CD14-positive monocyte (primary cell): ENCODE measurements at regions not wholly inside any gene's neighbourhood (a gene's known extent, or its start where the extent isn't known, plus 50 kb on each side); places are given as distances from the start of the nearest gene placed in this dataset.

Experiments used
- DNase-seq, 3 donors: peaks; one replicate each; pipeline ENCODE4 v3.0.0-alpha.2; 2011 to 2022
- H2AFZ ChIP-seq: 2 replicates; pipeline ENCODE4 v1.6.0; 2012; ENCODE audit warnings: mild to moderate bottlenecking, low read depth, low read length, inconsistent platforms; ENCODE audit not compliant: insufficient read depth, poor library complexity, severe bottlenecking
- H3K27ac ChIP-seq, 2 donors: 1 replicate in 1 of 2; 2 replicates in 1 of 2; pipeline ENCODE4 v1.5.1; 2012 to 2013; ENCODE audit warnings: low read length in 2 of 2, control low read depth in 1 of 2, inconsistent platforms in 1 of 2, low read depth in 1 of 2, mild to moderate bottlenecking in 1 of 2
- H3K27me3 ChIP-seq, 2 donors: one replicate each; pipeline versions ENCODE4 v1.6.0 to v1.6.1; 2011 to 2013; ENCODE audit warnings: low read length in 2 of 2; ENCODE audit not compliant: control insufficient read depth in 2 of 2, insufficient read depth in 2 of 2
- H3K36me3 ChIP-seq, 2 donors: replicated peaks in 1 of 2; 1 replicate in 1 of 2; 2 replicates in 1 of 2; pipeline versions ENCODE4 v1.5.1 to v1.6.1; 2012 to 2013; ENCODE audit warnings: low read length in 2 of 2, control low read depth in 1 of 2, inconsistent platforms in 1 of 2, mild to moderate bottlenecking in 1 of 2; ENCODE audit not compliant: insufficient read depth in 2 of 2, control insufficient read depth in 1 of 2
- H3K4me1 ChIP-seq, 2 donors: 1 replicate in 1 of 2; 2 replicates in 1 of 2; pipeline versions ENCODE4 v1.5.1 to v1.6.1; 2012 to 2013; ENCODE audit warnings: low read length in 2 of 2, control low read depth in 1 of 2, inconsistent platforms in 1 of 2, mild to moderate bottlenecking in 1 of 2, moderate library complexity in 1 of 2; ENCODE audit not compliant: insufficient read depth in 2 of 2, control insufficient read depth in 1 of 2
- H3K4me2 ChIP-seq: replicated peaks from 2 replicates; pipeline ENCODE3; 2012; ENCODE audit warnings: low read length, moderate library complexity, mild to moderate bottlenecking; ENCODE audit not compliant: poor library complexity, severe bottlenecking; ENCODE audit errors: extremely low read depth
- H3K4me3 ChIP-seq, 3 experiments: fragments of 200-600 bp in 1 of 3; sonication (generic) in 1 of 3; replicated peaks in 1 of 3; 1 replicate in 2 of 3; 2 replicates in 1 of 3; pipeline ENCODE4 v1.5.1; 2011 to 2013; ENCODE audit warnings: low read length in 3 of 3, mild to moderate bottlenecking in 3 of 3, control low read depth in 2 of 3, low read depth in 2 of 3, inconsistent platforms in 1 of 3, moderate library complexity in 1 of 3
- H3K79me2 ChIP-seq: 2 replicates; pipeline ENCODE4 v1.6.0; 2012; ENCODE audit warnings: mild to moderate bottlenecking, control low read depth, inconsistent platforms, low read length, moderate library complexity; ENCODE audit not compliant: insufficient read depth
- H3K9ac ChIP-seq: 2 replicates; pipeline ENCODE4 v1.6.0; 2017; ENCODE audit warnings: low read length, mild to moderate bottlenecking; ENCODE audit not compliant: insufficient read depth, poor library complexity, severe bottlenecking
- H3K9me3 ChIP-seq, 2 donors: replicated peaks in 1 of 2; 1 replicate in 1 of 2; 2 replicates in 1 of 2; pipeline versions ENCODE4 v1.5.1 to v1.6.1; 2012 to 2013; ENCODE audit warnings: low read length in 2 of 2, control low read depth in 1 of 2; ENCODE audit not compliant: control insufficient read depth in 1 of 2, insufficient read depth in 1 of 2
- H4K20me1 ChIP-seq: 2 replicates; pipeline ENCODE4 v1.6.0; 2012; ENCODE audit warnings: mild to moderate bottlenecking, low read length, control low read depth, moderate library complexity; ENCODE audit not compliant: insufficient read depth
- H3K27ac Mint-ChIP-seq, 7 donors: one replicate each; pipeline ENCODE4 v1.8.0; 2020; ENCODE audit warnings: mild to moderate bottlenecking in 7 of 7, mixed read lengths in 7 of 7, moderate library complexity in 6 of 7, inconsistent platforms in 2 of 7
- H3K27me3 Mint-ChIP-seq, 3 donors: one replicate each; pipeline ENCODE4 v1.8.0; 2021 to 2022; ENCODE audit warnings: low read depth in 3 of 3, mild to moderate bottlenecking in 3 of 3, mixed read lengths in 3 of 3, moderate library complexity in 3 of 3, inconsistent platforms in 1 of 3
- H3K36me3 Mint-ChIP-seq, 2 donors: one replicate each; pipeline ENCODE4 v1.8.0; 2020; ENCODE audit warnings: mixed read lengths in 2 of 2, inconsistent platforms in 1 of 2, mild to moderate bottlenecking in 1 of 2
- H3K4me1 Mint-ChIP-seq: one replicate; pipeline ENCODE4 v1.8.0; 2020; ENCODE audit warnings: mild to moderate bottlenecking, mixed read lengths
- H3K4me3 Mint-ChIP-seq, 2 donors: one replicate each; pipeline ENCODE4 v1.8.0; 2020; ENCODE audit warnings: mild to moderate bottlenecking in 2 of 2, mixed read lengths in 2 of 2, moderate library complexity in 1 of 2
- H3K9me3 Mint-ChIP-seq, 7 donors: one replicate each; pipeline ENCODE4 v1.8.0; 2020 to 2022; ENCODE audit warnings: mixed read lengths in 7 of 7, mild to moderate bottlenecking in 6 of 7, moderate library complexity in 6 of 7, inconsistent platforms in 2 of 7
- CTCF ChIP-seq: fragments of 200-600 bp; IDR thresholded peaks from one replicate; pipeline ENCODE4 v1.8.0; 2022; ENCODE audit warnings: antibody characterized with exemption, mild to moderate bottlenecking
- WGBS: methylation state at CpG from one replicate; pipeline ENCODE4 v1.1.5; 2013; ENCODE audit warnings: missing lambda C conversion rate; ENCODE audit not compliant: insufficient coverage; 5-methylcytosine and 5-hydroxymethylcytosine counted together
- intact Hi-C, 2 donors: fragments of 100-400 bp; cut with micrococcal nuclease; formaldehyde crosslinking; loops; one replicate each; pipeline versions ENCODE4 v1.15.0 to v1.15.1; 2023

- Histone ChIP-seq H2AFZ (no peak overlapping the region), H3K4me3 (no peak overlapping the region), H3K9me3 (no peaks in the 10 kb centered on the region), H3K9ac (no peak overlapping the region), H3K27me3 (no peaks in the 10 kb centered on the region), H3K4me1 (peaks cover under 1 to 2% of the 10 kb centered on the region in 2 donors), H3K27ac (no peak overlapping the region), H3K79me2 (no peaks in the 10 kb centered on the region), H3K4me2 (no peak overlapping the region), H3K36me3 (no peaks in the 10 kb centered on the region), H4K20me1 (no peaks in the 10 kb centered on the region)
- intact Hi-C loops = no loop called here
- no peak for DNase-seq
- WGBS = 100% methylated on average over 3 of the region's 7 CpGs
- Mint-ChIP-seq H3K9me3 (peaks cover 0 to 3% (median 0%) of the 10 kb centered on the region in 7 donors), H3K27me3 (peaks cover 0 to 2% (median 1%) of the 10 kb centered on the region in 3 donors), H3K4me1 (peaks cover 17% of the 10 kb centered on the region), H3K4me3 (no peak overlapping the region), H3K36me3 (no peaks in the 10 kb centered on the region), H3K27ac (no peak overlapping the region)
- no peak for TF ChIP-seq CTCF
These were observed 108.9 kb upstream of the TEX13D start for GRCh38 chrX:124223524-124223923.

GRCh38 chrX:124224528-124224927 lies 107.9 kb upstream of the TEX13D start:
- DNase-seq = no peak
- WGBS = no CpG with 5 or more reads among the region's 4 CpGs
- Mint-ChIP-seq H3K9me3 (peaks cover 0 to 3% (median 0%) of the 10 kb centered on the region in 7 donors), H3K27ac (no peak overlapping the region), H3K4me3 (no peak overlapping the region), H3K36me3 (no peaks in the 10 kb centered on the region), H3K4me1 (peaks cover 8% of the 10 kb centered on the region), H3K27me3 (peaks cover 0 to 3% (median 1%) of the 10 kb centered on the region in 3 donors)
- Histone ChIP-seq H3K4me2 (no peak overlapping the region), H3K36me3 (no peaks in the 10 kb centered on the region), H3K9me3 (no peaks in the 10 kb centered on the region), H3K4me1 (no peaks in the 10 kb centered on the region), H3K79me2 (no peaks in the 10 kb centered on the region), H3K9ac (no peak overlapping the region), H3K27ac (no peak overlapping the region), H3K4me3 (no peak overlapping the region), H2AFZ (no peak overlapping the region), H3K27me3 (no peaks in the 10 kb centered on the region), H4K20me1 (no peaks in the 10 kb centered on the region)
- intact Hi-C loops = no loop called here
- TF ChIP-seq CTCF = no peak
